ENCODE measurements at regions not wholly inside any gene's neighbourhood (a gene's known extent, or its start where the extent isn't known, plus 50 kb on each side); places are given as distances from the start of the nearest gene placed in this dataset.

- Histone ChIP-seq H3K79me2 (no peaks in the 10 kb centered on the region), H3K9ac (no peak overlapping the region), H3K36me3 (ENCODE audit: control insufficient read depth, insufficient read depth, low read length) (no peaks in the 10 kb centered on the region), H3K4me1 (peaks cover 2% of the 10 kb centered on the region), H2AFZ (no peak overlapping the region), H3K27ac (no peak overlapping the region), H3K9me3 (ENCODE audit: control insufficient read depth, low read length) (no peaks in the 10 kb centered on the region), H3K27me3 (ENCODE audit: control insufficient read depth, insufficient read depth, low read length) (no peaks in the 10 kb centered on the region), H3K4me3 (ENCODE audit: low read depth, low read length) (no peak overlapping the region), H3K4me2 (ENCODE audit: low read length) (no peak overlapping the region)
- TF ChIP-seq CTCF (IDR thresholded peaks at IDR 0.05), result no peak
These were observed 337.2 kb upstream of the B3GAT1 start for GRCh38 chr11:134749040-134749839.

- Histone ChIP-seq H3K4me2 (ENCODE audit: low read length) (no peak overlapping the region), H3K27ac (no peak overlapping the region), H3K9me3 (ENCODE audit: control insufficient read depth, low read length) (no peaks in the 10 kb centered on the region), H3K79me2 (no peaks in the 10 kb centered on the region), H3K36me3 (ENCODE audit: control insufficient read depth, insufficient read depth, low read length) (no peaks in the 10 kb centered on the region), H2AFZ (no peak overlapping the region), H3K4me3 (ENCODE audit: low read depth, low read length) (no peak overlapping the region), H3K4me1 (peaks cover 6% of the 10 kb centered on the region), H3K9ac (no peak overlapping the region), H3K27me3 (ENCODE audit: control insufficient read depth, insufficient read depth, low read length) (no peaks in the 10 kb centered on the region)
- no peak for TF ChIP-seq CTCF (IDR thresholded peaks at IDR 0.05)
These were observed 334.6 kb upstream of the B3GAT1 start for GRCh38 chr11:134746609-134747008.

GRCh38 chr11:134745456-134745855 lies 333.4 kb upstream of the B3GAT1 start:
- H2AFZ ChIP-seq, result no peak overlapping the region
- H3K9me3 ChIP-seq (ENCODE audit: control insufficient read depth, low read length), result no peaks in the 10 kb centered on the region
- H3K79me2 ChIP-seq, result no peaks in the 10 kb centered on the region
- H3K4me3 ChIP-seq (ENCODE audit: low read depth, low read length), result no peak overlapping the region
- H3K9ac ChIP-seq, result no peak overlapping the region
- no peak for TF ChIP-seq CTCF (IDR thresholded peaks at IDR 0.05)
- no peaks in the 10 kb centered on the region for H3K36me3 ChIP-seq (ENCODE audit: control insufficient read depth, insufficient read depth, low read length)
- no peak overlapping the region for H3K4me2 ChIP-seq (ENCODE audit: low read length)
- peaks cover 6% of the 10 kb centered on the region for H3K4me1 ChIP-seq
- H3K27ac ChIP-seq, result no peak overlapping the region
- H3K27me3 ChIP-seq (ENCODE audit: control insufficient read depth, insufficient read depth, low read length), result no peaks in the 10 kb centered on the region

GRCh38 chr11:134743820-134744195 lies 331.8 kb upstream of the B3GAT1 start:
- H3K9me3 ChIP-seq (ENCODE audit: control insufficient read depth, low read length), result no peaks in the 10 kb centered on the region
- H3K79me2 ChIP-seq, result no peaks in the 10 kb centered on the region
- H3K27ac ChIP-seq, result peak overlapping the region; percentile 44
- no peaks in the 10 kb centered on the region for H3K36me3 ChIP-seq (ENCODE audit: control insufficient read depth, insufficient read depth, low read length)
- no peak overlapping the region for H3K4me2 ChIP-seq (ENCODE audit: low read length)
- H2AFZ ChIP-seq, result no peak overlapping the region
- H3K4me3 ChIP-seq (ENCODE audit: low read depth, low read length), result no peak overlapping the region
- no peaks in the 10 kb centered on the region for H3K27me3 ChIP-seq (ENCODE audit: control insufficient read depth, insufficient read depth, low read length)
- H3K9ac ChIP-seq, result no peak overlapping the region
- no peak for TF ChIP-seq CTCF (IDR thresholded peaks at IDR 0.05)
- peaks cover 6% of the 10 kb centered on the region for H3K4me1 ChIP-seq

All from parathyroid adenoma (tissue), 2 donors.